GM18499 (cell line): ENCODE measurements at regions not wholly inside any gene's neighbourhood (a gene's known extent, or its start where the extent isn't known, plus 50 kb on each side); places are given as distances from the start of the nearest gene placed in this dataset.
"Not testable (repeated sequence)": the region's sequence is repeated elsewhere in the genome, so short reads cannot be mapped to it uniquely, and the experiment has no call there.

Experiments
- ATAC-seq: cut with Tn5 transposase; IDR thresholded peaks from one replicate; pipeline ENCODE4 v1.9.1; 2021; ENCODE audit warnings: moderate number of reproducible peaks; ENCODE audit not compliant: insufficient read depth, unreplicated experiment

DNA sequence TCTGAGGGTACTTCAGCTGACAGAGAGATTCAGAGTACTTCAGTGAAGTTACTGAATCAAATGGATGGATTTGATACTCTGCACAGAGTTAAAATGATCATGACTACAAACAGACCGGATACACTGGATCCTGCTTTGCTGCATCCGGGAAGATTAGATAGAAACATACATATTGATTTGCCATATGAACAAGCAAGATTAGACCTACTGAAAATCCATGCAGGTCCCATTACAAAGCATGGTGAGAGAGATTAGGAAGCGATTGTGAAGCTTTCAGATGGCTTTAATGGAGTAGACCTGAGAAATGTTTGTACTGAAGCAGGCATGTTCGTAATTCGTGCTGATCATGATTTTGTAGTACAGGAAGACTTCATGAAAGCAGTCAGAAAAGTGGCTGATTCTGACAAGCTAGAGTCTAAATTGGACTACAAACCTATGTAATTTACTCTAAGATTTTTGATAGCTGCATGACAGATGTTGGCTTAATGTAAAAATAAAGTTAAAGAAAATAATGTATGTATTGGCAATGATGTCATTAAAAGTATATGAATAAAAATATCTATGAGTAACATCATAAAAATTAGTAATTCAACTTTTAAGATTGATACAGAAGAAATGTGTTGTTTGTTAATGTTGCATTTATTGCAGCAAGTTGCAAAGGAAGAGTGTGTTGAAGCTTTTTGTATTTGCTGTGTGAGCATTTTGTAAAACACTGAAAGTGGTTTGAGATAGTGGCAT is 136.1 kb upstream of the RAP1B start:
- no peak for ATAC-seq

DNA sequence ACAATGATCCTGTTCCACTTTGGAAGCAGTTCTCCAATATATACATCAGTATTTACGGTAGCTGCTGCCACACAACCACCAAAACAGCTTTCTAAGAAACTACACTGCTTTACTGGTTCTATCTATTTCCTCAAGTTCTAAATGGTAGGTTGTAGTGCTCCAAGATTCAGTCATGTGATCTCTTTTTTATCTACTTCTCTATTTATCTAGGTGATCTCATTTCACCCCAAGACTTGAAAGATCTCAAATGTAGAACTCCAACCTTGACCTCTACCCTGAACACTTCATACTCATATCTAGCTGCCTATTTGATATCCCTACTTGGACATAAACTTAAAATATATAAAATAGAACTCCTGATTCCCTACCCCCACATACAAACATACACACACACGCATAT is 133.9 kb upstream of the RAP1B start:
- ATAC-seq, result no peak

DNA sequence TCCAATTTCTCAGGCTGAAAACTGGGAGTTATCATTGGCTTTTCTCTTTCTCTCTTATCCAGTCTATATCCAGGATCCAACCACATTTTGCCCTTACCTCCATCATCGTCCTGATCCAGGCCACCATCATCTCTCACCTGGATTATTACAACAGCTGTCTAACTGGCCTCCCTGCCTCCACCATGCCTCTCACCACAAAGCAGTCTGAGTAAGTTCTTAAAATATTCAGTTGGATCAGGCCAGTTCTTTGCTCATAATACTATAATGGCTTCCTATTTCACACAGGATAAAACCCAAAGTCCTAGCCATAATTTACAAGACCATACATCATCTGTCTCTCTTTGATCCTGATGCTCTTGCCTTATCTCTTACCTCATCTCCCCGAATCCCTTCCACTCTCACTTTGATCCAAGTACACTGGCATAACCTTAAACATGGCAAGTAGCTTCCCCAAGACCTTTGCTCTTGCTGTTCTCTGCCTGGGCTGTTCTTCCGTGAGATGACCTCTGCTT is 133.4 kb upstream of the RAP1B start:
- no peak for ATAC-seq

DNA sequence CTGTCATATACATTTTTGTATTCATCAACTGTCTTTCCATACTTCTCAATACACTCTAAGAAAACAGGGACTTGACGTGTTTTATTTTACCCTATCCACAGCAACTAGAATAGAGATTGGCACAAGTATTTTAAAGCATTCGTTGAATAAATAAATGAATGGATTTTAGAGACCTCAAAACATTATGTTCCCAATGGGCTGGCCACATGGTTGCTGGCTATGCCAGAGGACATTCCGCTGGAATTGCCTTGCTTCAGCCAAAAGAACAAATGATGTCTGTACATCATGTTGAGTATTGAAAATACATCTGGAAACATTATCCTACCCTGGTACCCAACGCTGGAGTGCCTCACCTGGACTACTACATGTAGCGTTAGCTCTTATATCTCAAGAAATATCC is 132.8 kb upstream of the RAP1B start:
- no peak for ATAC-seq

DNA sequence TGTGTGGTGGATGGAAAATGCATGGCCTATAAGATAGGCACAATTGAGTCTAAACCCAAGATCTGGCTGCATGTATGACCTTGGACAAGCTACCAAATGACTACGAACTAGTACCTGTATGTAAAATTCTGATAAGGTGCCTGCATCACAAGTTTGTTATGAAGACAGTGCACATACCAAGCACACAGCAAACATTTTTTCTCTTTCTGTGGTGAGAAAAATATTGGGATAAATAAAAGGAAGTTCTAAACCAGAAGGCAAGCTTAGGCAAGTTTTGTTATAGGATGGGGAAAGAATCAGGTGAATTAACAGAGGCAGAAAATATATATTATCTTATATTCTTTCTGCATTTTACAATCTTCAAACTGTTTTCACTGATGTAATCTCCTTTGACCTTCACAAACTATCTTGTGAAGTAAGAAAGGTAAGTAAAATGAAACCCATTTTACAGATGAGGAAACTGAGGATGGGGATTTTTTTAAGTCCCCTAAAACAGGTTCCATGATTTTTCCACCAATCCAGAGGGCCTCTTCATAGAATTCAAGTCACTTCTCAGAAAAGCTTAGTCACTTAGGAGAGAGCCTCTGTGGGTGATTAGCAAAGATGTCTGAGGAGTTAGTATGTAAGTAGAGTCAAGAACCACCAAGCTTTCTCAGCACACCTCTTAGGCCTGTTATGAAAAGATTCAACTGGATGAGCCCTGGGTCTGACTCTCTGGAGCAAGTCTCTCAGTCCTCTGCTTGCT is 132.0 kb upstream of the RAP1B start:
- ATAC-seq, result no peak

DNA sequence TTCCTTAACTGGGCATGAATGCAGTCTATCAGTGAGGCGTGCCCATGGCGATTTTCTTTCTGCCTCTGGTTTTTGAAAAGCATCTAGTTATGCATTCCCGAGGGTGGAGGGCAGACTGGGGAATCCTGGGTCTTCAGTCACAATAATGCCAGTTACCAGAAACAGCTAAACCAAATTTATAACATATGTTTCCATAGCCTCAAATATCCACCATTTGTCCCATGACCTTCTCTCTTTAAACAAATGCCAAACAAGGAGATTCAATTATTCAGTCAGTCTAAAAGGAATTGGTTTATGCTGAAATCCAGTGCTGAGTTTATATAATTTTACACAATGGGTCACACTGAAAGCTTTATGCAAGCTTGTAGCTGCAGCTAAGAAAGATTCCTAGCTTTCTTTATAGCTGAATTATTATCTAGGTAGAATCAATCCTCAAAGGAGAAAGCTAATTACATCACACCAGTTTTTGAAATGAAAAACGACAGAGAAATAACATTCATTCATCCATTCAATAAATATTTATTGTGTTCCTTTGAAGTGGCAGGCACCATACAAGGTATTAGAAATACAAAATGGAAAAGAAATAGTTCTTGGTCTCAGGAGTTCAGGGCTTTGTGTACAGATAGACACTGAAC is 131.3 kb upstream of the RAP1B start:
- ATAC-seq, result no peak

DNA sequence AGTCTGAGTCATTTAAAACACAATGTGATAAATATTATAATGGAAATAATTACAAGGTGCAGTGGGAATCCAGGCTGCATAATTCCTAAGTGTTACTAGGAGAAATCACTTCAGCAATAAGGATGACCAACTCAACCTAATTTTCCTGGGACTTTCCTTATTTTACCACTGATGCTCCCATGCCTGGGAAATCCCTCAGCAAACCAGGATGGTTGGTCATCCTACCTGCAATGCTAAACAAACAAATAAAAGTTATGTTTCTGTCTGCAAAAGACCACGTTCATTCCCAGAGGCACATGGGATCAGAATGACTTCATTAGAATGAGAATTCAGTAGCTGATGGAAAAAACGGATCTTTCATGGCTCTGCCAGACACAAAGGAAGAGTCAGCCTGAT is 130.8 kb upstream of the RAP1B start:
- no peak for ATAC-seq

DNA sequence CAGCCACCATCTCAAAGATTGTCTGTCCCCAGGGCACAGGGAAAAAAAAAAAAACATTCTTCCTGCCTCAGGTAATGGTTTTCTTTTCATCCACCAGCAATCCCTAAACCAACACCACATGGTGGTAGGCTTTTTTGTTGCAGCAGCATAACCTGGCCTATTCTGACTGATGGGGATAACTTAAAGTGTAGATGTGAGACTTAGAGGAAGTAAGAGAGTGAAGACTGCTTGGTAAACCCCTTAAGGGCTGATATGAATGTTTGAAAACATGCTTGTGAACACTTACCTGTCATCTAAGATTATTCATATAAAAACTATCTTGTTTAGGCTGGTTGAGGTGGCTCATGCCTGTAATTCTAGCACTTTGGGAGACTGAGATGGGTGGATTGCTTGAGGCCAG is 130.2 kb upstream of the RAP1B start:
- ATAC-seq, result no peak

DNA sequence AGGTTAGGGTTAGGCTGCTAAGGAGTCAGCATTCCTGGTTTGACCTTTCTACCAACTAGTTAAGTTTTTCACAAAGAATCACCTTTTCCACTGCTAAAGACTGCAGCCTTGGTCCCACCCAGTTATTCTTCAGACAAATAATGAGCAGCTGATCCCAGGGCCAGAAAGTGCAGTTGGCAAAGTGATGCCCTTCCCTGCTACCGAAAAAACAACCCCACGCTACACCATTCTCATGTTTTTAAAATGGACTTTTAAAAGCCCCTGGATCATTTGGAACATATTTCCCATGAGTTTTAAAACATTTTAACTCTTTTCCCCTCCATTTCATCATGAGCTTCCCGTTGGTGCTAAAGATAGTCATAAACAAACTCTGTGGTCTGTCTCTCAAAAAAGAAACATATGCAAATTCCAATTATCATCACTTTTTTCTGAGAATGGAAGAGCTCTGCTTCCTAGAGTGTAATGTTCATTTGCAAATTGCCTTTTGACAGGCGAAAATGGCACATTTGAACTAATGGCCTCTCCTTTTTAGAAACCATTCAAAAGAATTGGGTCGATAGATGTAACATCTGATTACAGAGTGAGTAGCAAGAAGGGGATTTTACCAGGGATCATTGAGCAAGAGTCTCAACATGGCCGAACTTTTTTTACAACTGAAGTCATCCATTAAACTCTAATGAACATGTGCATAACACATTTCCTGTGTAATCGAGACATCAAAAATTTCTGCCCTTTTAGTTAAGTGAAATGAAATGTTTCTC is 129.3 kb upstream of the RAP1B start:
- no peak for ATAC-seq

DNA sequence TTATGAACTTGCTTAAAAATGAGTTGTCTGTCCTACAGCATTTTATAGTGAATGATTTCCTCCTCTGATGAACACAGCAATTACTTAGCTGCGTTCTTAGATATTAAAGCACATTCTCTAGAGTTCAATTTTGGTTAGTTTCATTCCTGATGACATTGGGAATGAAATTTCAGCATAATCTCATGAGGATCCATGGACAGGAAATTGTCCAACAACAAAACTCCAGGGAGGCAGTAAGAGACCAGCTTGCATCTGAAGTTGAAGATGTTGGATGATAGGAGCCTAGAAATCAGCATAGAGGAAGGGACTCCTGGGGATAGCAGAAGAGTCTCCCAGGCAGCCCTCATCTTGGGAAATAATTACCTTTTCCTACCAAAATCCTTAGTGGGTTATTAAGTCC is 128.7 kb upstream of the RAP1B start:
- no peak for ATAC-seq

DNA sequence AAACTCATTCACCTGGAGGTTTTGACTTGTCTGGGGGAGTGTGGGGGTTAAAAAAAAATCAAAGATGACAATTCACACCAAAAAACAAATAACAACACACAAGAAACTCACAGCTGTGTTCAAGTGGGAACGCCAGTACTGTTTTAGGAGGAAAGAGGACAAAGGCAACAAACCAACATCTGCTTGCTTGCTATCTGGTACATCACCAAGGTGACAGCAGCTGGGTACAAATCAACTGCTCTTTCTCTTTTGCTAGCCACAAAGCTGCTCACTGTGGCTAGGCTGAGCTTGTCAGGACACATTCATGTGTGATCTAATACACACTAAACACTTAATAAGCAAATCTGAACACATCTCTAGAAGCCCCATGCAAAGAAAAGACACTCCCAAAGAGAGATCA is 128.0 kb upstream of the RAP1B start:
- ATAC-seq, result peak; percentile 69

DNA sequence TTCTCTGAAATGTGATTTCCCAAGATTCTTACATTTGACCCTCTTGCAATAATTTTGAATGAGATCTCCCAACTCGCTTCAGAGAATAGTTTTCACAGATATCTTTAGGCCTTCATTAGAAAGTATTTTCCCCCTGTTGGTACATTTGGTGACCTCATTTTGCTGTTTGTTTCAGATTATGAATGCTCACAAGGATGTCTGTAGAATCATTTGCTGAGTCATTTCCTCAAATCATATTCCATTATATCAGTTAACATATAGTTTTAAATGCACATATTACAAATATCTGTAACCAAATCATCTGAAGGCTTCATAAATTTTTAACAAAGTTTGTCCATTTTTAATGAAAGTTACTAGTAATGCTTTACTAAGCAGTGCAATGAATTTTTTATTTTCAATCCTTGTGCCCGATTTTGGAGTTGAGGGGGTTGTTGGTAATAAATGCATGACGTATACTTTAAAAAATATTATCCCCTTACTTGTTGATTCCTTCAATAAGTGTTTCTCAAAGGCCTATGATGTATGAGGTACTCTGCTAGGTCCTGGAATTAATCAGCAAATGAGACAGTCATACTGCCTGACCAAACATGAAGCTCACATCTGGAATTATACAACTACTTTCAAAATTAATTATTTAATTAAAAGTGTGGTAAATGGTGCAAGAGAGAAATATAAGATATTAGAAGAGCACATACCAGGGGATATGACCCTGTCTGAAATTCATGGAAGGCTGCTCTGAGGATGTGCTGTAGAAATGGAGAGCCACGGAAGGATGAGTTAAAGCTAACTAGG is 126.9 kb upstream of the RAP1B start:
- ATAC-seq, result no peak

DNA sequence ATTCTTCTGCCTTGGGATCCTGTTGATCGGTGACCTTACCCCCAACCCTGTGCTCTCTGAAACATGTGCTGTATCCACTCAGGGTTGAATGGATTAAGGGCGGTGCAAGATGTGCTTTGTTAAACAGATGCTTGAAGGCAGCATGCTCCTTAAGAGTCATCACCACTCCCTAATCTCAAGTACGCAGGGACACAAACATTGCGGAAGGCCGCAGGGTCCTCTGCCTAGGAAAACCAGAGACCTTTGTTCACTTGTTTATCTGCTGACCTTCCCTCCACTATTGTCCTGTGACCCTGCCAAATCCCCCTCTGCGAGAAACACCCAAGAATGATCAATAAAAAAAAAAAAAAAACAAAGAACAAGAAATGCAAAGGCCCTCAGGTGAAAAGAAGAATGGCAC is 126.1 kb upstream of the RAP1B start:
- not testable (repeated sequence) for ATAC-seq

DNA sequence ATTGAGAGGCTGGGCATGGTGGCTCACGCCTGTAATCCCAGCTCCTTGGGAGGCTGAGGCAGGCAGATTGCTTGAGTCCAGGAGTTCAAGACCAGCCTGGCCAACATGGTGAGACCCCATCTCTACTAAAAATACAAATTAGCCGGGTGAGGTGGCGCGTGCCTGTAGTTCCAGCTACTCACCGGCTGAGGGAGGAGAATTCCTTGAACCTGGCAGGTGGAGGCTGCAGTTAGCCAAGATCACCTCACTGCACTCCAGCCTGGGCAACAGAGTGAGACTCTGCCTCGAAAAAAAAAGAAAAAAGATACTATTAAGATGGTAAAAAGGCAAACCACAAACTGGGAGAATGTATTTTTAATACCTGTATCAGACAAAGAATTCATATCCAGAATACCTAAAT is 124.2 kb upstream of the RAP1B start:
- not testable (repeated sequence) for ATAC-seq

DNA sequence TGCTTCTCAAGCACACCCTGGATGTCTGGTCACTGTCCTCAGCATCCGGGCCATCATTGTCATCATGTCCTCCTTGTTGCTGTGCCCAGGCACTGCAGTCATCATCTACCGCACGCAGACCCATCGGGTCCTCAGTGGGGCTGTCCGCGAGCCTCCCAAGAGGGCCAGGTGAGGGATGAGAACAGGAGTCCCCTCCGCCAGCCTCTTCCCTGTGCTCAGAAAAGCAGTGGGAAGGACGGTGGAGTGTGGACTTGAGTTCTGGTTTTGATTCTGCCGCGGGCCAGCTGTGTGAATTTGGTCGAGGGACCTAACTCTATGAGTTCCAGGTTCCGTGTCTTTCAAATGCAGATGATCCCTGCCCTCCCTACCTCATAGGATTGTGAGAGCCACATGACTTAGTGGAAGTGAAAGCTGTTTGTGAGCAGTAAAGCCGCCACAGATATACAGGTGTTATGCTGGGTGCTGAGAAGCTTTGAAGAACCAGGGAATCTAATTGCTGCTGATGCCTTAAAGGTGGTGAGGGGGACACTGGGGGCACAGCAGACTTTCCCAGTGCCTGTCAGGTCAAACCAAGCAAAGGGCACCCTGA is 122.9 kb upstream of the RAP1B start:
- no peak for ATAC-seq

DNA sequence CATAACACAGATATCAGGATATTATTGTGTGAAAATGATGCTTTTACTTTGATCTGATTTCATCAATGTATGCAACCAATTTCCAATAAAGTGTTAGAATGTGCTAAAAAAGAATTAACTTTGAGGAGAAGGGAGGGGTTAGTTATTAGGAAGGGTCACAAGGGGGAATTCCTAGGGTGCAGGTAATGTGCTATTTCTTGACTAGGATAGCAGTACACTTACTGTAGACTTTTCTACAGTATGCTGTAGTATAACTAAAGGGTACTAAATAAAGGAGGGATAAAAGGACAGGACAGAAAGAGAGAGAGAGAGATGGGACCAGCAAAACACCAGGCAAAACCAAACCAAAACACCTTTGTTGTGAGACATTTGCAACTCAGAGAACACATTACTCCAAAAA is 121.4 kb upstream of the RAP1B start:
- no peak for ATAC-seq

DNA sequence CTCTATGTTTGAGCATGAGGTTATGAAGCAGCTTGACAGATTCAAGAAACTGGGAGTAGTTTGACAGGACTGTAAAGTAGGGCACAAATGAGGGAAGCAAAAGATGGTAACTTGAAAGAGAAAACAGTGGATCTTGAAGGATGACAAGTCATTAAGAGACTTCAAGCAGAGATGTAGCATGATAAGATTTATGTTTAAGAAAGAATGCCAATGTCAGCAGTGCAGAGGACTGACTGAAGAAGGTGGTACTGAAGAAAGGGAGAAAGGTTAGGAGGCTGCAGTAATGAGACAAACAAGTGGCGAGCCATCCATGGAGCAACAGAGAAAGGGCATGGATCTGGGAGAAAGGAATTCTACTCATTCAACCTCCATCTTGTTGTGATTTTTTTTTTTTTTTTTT is 120.2 kb upstream of the RAP1B start:
- no peak for ATAC-seq

DNA sequence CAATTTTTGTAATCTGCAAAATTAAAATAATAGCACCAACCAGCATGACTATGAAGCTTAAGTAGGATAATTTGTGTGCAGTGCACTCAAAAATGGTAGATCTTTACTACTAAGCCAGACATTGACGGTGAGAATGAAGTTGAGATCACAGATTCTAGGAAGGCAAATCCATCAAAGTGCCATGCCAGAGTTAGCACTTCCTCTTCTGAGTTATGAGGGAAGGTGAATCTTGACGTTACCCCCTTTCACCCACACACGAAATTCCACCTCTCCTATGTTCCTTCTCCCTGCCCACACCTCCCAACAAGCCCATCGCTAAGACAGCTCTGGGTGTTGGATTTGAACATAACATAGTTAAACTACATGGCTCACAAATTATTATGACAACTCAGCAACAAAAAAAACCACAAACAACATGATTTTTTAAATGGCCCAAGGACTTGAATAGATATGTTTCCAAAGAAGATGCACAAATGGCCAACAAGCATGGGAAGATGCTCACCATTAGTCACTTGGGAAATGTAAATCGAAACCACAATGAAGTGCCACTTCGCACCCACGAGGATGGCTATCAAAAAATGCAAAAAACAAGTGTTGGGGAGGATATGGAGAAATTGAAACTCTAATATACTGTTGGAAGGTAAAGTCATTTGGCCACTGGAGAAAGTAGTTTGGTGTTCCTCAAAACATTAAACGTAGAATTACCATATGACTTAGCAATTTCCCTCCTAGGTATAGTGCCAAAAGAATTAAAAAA is 119.3 kb upstream of the RAP1B start:
- ATAC-seq, result no peak
